ENCODE measurements at regions not wholly inside any gene's neighbourhood (a gene's known extent, or its start where the extent isn't known, plus 50 kb on each side); places are given as distances from the start of the nearest gene placed in this dataset.
"Not testable (repeated sequence)": the region's sequence is repeated elsewhere in the genome, so short reads cannot be mapped to it uniquely, and the experiment has no call there.

DNA sequence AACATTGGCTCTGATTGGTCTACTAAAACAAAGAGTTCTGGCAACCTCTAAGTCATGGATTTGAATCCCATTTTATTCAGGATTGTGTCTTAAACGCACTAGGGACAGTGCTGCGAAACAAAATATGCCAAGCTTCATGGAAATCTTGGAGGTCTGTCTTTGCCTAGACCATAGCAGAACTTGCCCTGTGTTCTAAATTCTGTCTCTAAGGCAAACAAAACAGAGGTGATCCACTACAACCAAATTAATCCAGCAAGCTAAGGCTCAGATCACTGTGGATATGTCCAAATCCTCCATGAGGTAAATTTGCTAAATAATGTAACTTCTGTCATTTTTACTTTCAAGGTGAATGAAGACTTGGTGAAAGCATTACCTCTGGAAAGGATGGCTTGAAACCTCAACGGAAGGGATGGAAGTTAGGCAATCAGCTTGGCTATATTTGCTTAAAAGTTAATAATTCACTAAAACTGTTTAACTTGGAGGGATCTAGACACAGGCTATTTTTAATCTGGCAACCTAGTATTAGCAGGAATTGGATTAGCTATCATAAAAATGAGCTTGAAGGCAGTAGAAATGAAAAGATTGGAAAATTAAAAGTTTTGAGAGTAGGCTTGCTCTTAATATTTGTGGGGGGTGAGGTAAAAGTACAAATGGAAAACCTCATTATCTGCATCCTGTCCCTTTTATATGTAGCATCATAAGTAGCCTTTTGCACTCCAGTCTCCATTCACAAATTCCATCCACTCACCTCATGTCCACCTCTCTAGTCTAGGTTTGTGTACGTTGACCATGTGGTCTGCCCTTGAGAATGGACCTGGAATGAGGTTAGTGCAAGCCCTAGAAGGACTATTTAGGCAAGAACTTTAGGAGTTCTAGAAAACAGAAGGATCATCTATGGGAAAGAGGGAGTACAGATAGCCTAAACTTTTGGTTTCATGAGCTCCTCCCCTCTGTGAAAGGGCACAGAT, 176.2 kb downstream of the SMC2 start:
- DNase-seq (ENCODE audit: low read depth, low spot score), result no peak
- H3K27ac ChIP-seq, result no peak overlapping the region

DNA sequence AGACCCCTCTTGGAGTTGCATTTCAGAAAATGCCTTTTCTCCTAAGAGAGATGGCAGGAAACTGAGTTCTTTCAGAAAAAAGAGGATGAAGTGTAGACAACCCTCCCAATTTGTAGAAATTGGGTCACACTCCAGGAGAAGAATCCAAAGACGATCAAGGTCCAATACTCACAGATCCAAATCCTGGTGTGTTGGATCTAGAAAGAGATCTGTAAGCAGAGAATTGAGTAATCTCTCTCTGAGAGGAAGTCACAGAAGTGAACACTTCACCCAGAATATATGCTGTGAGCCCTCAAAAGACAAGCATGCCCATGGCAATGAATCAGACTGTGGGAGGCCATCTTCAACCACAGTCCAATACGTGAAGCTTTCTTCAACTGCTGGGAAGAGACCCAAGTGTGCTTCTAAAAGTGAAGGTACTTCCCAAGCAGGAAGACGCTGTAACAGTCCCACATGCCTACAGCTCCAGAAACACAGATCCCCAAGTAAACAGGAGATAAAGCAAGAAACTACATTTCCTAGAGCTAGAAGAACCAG, 182.7 kb downstream of the SMC2 start:
- no peak for DNase-seq (ENCODE audit: low read depth, low spot score)
- no peak overlapping the region for H3K27ac ChIP-seq

DNA sequence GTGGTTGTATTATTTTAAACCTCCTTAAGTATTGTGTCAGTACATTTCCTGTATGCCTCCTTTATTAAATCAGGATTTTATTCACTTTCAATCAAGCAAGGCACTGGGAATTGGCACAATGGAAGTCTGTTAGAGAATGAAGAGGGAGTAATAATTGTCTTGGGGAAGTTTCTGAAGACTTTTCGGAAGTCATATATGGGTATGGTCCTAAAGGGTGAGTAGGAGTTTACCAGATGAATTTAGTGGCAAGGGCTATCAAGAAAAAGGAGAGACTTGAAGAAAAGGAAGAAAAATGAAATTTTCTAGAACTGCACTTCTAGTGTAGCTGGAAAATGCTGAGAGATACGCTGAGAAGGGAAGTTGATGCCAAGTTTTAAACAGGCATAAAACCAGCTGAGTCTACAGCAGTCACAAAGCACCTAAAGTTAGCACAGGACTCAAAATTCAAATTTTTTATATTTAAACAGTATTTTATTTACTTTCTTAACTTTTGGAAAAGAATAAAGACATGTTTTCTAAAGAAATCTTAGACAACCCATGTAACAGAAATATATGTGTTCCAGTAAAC, 184.9 kb downstream of the SMC2 start:
- DNase-seq (ENCODE audit: low read depth, low spot score), result no peak
- H3K27ac ChIP-seq, result no peak overlapping the region

DNA sequence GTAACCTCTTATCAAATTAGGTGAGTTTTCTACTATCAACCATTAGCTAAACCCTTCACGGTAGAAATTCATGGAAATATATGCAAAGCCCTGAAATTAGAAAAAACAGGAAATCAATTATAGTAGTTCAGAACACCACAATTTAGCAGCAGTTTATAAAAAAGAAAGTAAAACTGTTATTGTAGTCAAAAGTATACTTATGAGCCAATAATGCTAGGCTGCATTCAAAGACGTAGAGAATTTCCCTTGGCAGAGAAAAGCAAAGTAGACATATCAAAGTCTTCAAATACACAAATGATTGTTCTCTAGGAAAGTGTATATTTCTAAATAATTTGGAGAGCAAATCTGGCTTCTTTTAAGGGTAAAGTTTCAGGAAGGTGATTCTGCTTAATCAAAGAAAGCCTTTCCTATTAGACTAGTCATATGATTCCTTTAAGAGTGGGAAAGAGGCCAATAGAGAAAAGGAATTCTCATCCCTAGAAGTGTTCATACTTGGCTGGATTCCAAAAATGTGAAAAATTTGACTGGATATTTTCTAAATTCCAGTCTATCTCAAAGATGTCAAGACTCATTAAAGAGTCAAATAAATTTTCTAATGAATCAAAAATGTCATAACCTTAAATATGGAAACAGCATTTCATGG, 185.5 kb downstream of the SMC2 start:
- no peak for DNase-seq (ENCODE audit: low read depth, low spot score)
- no peak overlapping the region for H3K27ac ChIP-seq

DNA sequence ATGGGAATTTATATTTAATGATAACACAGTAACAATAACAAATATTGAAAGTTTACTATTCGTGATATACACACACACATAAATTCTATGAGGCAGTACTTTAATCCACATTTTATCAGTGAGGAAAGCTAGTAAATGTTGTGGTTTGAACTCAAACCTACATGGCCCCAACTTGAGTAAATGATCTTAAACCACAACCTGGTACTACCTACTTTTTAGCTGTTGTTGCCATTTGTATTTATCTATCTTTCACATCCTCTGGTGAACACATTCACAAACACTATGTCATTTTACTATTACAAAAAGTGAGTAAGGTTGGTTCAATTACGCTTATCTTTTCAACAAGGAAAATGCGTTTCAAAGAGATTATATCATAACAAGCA, 186.1 kb downstream of the SMC2 start:
- H3K27ac ChIP-seq, result no peak overlapping the region
- DNase-seq (ENCODE audit: low read depth, low spot score), result no peak

DNA sequence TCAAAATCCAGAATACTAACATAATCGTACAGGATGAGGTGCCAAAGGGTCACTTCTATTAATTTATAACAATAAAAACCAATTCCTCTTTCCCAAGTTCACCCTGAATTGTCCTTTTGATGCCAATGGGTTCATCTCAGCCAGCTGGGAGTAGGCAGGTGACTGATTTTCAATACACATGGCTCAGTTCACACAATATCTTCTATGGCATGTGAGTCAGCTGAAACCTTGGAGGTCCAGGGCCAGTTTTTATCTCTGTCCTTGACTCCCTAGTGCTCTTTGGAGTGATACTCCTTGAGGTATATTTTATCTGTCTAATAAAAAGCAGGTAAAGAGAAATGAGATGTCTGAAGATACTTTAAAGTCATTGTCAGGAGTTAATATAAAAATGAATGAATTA, 186.6 kb downstream of the SMC2 start:
- no peak for DNase-seq (ENCODE audit: low read depth, low spot score)
- no peak overlapping the region for H3K27ac ChIP-seq

DNA sequence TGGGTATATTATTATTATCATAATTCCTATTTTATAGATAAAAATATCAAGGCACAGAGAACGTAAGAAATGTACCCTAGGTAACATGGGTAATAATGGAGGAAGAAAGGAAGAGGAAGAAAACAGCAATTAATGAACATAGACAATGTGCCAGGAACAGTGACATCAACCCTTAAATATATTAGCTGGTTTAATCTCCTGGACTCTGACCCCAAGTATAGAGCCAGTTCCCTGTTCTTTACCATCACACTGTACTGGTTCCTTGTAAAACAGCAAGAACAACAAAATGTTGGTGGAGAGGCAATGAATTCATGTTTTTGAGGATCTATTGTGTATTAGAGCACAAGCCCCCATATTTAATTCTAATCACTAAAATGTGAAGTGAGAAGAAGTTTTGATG, 192.1 kb downstream of the SMC2 start:
- H3K27ac ChIP-seq, result no peak overlapping the region

DNA sequence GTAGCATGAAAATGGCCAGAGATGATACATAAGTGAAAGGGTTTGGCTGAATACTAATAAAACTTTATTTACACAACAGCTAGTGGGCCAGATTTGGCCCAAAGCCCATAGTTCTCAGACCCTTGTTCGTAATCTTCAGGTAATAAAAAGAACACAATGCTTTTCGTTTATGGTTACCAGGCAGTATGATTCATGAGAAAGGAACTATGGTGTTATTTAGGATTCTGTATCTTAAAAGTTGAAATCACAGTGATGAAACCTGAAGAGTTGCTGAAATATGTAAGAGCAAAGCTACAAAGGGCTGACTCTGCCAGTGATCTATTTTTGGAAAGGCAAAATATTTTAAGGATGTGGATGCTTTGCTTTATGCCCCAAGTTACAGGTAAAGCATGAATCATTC, 192.7 kb downstream of the SMC2 start:
- H3K27ac ChIP-seq, result no peak overlapping the region
- DNase-seq (ENCODE audit: low read depth, low spot score), result peak; percentile 31

More for the DNA sequence above, 192.1 kb downstream of the SMC2 start:
- no peak for DNase-seq (ENCODE audit: low read depth, low spot score)

DNA sequence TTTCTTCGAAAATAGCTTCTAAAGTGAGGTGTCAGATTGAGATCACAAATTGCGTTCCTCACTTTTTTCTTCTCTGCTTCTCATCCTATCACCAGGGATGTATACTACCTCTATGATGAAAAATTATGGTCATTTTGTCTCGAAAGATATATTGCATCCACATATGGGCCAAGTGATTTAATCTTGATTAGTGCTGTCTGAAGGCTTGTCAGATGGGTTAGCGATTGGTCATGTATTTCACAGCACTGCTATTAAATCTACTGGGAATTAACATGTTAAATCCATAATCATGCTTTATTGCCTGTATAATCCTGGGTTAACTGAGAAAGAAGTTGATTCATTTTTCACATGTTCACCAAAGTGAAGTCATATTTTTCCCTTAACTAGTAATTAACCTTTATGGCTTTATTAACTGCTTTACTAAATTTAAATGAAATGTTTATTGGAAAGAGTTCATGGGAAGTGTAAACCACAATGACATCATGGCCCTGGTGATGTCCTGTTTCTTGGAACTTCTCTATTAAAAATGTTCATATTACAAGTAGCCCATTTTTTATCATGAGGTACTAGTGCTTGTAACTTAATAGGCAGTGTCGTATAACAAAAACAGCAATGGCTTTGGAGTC, 193.3 kb downstream of the SMC2 start:
- DNase-seq (ENCODE audit: low read depth, low spot score), result no peak
- no peak overlapping the region for H3K27ac ChIP-seq

DNA sequence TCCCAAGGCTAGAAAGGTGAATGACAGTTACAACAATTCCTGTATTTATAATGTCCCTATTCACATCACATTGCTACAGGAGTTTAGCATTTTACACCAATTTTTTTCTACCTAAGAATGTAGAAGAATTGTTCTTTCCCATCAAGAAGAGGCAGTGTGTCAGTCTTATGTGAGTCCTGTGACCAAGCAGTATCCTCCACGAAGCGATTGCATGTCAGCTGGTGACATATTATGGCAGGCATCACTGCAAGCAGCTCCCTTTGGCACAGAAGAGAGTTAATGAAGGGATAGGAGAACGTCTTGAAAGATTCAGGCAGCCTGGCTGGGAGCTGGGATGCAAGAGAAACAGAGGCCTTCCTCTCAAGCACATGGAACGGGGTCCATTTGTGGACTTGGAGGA, 199.8 kb downstream of the SMC2 start:
- no peak for DNase-seq (ENCODE audit: low read depth, low spot score)
- H3K27ac ChIP-seq, result no peak overlapping the region

DNA sequence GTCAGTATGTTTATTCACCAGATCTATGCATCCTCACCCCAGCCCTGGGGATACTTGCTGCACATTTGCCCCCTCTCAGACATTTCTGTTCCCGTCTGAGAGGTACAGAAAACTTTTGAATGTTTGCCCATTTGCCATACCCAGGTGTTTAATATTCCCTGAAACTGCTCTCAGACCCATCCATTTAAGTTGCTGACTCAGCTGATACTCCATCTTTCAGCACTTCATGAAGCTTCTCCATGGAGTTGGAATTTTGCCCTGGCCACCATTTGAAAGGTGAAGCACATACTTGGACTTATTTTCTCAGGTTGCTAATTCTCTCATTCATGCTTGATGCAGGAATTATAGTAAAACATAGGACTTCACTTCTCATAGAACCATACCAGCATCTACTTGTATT, 203.9 kb upstream of the OR13F1 start:
- no peak for DNase-seq (ENCODE audit: low read depth, low spot score)
- no peak overlapping the region for H3K27ac ChIP-seq

DNA sequence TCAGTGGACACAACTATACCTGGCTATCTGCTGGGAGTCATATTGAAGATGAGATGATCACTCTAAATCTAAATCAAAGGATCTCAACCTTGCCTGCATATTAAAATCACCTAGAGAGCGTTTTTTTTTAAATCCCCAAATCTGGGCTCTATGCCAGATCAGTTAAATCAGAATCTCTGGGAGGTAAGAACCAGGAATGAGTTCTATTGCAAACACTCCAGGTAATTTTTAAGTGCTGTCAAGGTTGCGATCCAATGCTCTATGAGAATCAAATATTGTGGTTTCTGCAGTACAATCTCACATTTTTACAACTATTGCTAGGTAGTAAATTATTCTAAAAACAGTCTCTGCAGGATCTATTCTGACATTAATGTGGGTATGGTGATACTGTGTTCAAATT, 202.3 kb upstream of the OR13F1 start:
- H3K27ac ChIP-seq, result no peak overlapping the region
- DNase-seq (ENCODE audit: low read depth, low spot score), result no peak

DNA sequence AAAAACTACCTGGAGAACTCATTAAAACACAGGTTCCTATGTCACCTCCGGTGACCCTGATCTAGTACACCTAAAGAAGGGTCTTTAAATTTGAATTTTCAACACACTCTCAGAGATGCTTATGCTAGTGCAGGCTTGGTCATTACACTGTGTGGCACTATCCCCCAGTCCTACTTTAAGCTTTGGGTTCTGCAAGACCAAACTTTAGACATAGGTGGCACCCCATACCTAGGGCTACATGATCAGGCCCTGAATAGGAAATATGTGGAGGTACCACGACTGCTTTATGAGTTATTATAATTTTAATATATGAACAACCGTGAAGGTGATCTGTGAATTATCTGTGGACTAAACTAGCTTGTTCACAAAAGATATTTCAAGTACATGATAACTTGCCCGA, 201.3 kb upstream of the OR13F1 start:
- DNase-seq (ENCODE audit: low read depth, low spot score), result no peak
- H3K27ac ChIP-seq, result no peak overlapping the region

DNA sequence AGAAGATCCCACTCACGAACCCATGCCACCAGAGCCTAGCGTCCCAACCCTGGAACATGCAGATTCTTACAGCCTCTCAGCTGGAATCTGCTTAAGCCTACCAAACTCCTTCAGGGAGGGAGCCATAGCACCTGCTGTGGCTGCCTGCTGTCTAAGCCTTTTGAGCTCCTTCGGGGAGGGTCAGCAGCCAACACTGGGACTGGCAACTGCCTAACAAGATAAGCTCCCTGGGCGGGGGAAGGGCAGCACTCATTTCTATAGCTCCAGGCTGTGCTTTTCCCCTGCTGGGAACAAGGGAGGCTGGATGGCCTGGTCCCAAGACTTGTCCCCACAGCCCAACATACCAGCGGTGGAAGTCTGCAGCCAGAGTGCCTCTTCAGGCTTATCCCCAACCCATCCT, 199.1 kb upstream of the OR13F1 start:
- DNase-seq (ENCODE audit: low read depth, low spot score), result no peak
- H3K27ac ChIP-seq, result no peak overlapping the region

DNA sequence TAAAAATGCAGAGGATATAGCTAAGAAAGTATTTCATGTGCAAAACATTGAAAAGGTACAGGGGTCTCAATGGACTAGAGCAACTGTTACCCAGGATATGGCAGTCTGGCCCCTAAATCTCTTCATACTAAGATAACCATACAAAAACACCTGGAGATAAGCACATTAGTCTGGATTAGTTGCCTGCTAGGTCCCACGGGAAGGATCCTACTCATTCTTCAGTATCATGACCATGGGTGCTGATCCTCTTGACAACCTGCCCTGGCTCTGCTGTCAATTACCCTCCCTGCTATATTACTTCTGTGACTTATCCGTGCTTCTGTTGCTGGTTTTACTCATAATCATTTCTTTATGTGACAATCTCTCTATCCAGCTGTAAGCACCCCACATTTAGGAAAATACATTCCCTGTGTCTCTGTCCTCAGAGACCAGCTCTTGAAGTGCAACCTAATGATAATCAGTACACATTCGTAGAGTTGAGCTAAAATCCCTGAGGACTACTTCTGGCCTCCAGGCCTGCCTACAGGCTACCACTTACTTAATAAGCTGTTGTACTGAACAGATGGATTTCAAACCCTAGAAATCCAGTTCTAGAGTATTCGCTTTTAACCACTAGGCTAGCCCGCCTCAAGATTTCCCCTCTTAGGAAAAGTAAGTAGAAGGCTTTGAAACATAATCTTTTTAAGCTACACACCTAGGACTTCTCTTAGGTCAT, 190.5 kb upstream of the OR13F1 start:
- DNase-seq (ENCODE audit: low read depth, low spot score), result no peak
- H3K27ac ChIP-seq, result no peak overlapping the region

DNA sequence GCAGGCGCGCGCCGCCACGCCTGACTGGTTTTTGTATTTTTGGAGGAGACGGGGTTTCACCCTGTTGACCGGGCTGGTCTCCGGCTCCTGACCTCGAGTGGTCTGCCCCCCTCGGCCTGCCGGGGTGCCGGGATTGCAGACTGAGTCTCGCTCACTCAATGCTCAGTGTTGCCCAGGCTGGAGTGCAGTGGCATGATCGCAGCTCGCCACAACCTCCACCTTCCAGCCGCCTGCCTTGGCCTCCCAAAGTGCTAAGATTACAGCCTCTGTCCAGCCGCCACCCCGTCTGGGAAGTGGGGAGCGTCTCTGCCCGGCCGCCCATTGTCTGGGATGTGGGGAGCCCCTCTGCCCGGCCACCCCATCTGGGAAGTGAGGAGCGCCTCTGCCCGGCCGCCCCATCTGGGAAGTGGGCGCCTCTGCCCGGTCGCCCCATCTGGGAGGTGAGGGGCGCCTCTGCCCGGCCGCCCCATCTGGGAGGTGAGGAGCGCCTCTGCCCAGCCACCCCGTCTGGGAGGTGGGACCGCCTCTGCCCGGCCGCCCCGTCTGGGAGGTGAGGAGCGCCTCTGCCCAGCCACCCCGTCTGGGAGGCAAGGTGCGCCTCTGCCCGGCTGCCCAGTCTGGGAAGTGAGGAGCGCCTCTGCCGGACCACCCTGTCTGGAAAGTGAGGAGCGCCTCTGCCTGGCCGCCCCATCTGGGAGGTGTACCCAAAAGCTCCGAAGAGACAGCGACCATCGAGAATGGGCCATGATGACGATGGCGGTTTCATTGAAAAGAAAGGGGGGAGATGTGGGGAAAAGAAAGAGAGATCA, 187.7 kb upstream of the OR13F1 start:
- not testable (repeated sequence) for DNase-seq (ENCODE audit: low read depth, low spot score); H3K27ac ChIP-seq

DNA sequence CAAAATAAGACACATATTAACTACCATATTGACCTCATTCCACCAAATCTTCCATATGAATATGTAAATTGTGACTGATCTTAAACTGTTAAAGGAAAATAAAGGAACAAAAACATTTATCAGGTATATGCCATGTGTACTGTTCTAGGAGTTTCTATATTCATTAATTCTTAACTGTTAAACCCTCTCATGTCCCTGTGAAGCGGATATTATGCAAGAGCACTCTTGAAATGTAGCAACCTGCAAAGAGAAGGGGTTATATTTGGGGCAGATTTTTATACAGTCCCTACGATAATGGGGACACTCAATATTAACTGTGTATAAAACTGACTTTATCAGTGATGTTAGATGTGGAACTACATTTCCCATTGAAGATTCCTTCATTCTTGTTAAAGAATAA, 184.9 kb upstream of the OR13F1 start:
- H3K27ac ChIP-seq, result no peak overlapping the region
- DNase-seq (ENCODE audit: low read depth, low spot score), result no peak

DNA sequence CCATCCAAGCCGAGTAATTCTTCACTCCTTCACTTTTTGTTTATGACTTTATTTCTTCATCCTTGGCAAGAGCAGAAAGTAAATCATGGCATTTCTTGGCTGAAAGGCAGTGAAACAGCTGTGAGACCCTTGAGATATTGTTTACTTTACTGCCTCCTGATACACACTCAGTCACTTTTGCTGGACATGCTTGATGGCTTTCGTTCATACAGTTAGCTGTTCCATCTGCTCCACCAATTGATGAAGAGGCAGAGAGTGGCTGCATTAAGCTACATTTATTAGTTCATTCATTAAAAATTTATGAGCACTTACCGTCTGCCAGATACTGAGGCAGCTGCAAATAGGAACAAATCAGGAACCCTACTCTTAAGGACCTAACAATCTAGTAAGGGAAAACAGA, 184.4 kb upstream of the OR13F1 start:
- H3K27ac ChIP-seq, result no peak overlapping the region
- no peak for DNase-seq (ENCODE audit: low read depth, low spot score)

DNA sequence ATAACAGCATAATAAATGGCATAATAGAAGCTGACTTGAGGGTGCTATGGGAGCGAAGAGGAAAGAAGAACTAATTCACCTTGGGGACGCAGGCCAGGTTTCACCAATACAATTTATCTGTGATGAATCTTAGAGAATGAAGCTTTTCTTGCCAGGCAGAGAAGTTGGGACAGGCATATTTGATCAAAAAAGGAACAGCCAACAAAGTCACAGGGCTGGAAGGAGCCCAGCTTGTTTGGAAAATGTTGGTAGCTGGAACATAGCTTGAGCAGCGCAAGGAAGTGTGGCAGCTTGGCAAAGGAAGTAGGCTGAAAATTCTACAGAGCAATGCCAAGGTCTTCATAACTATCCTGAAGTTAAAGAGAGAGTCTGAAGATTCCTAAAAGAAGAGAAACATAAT, 181.5 kb upstream of the OR13F1 start:
- no peak overlapping the region for H3K27ac ChIP-seq
- no peak for DNase-seq (ENCODE audit: low read depth, low spot score)
